Heart left ventricle (tissue), 16 donors: ENCODE measurements at regions not wholly inside any gene's neighbourhood (a gene's known extent, or its start where the extent isn't known, plus 50 kb on each side); places are given as distances from the start of the nearest gene placed in this dataset.

Experiments used
- ATAC-seq, 4 donors: fragments of 200-7000 bp; cut with Tn5 transposase; one replicate each; pipeline ENCODE4 v1.9.1; 2020 to 2022; ENCODE audit warnings: moderate library complexity in 4 of 4, mild to moderate bottlenecking in 3 of 4, moderate number of reproducible peaks in 1 of 4
- DNase-seq, 5 donors: peaks; one replicate each; pipeline ENCODE4 v3.0.0-alpha.2; 2020
- H3K27ac ChIP-seq, 12 donors: fragments of 200-600 bp; sonication (generic) in 4 of 12; one replicate each; pipeline versions ENCODE4 v1.5.0 to v1.8.0; 2016 to 2022; ENCODE audit warnings: mild to moderate bottlenecking in 2 of 12
- H3K27me3 ChIP-seq, 9 donors: fragments of 200-600 bp; sonication (generic) in 2 of 9; one replicate each; pipeline versions ENCODE4 v1.5.1 to v1.8.0; 2016 to 2022; ENCODE audit warnings: mild to moderate bottlenecking in 3 of 9
- H3K36me3 ChIP-seq, 9 donors: fragments of 200-600 bp; sonication (generic) in 2 of 9; one replicate each; pipeline versions ENCODE4 v1.5.0 to v1.8.0; 2018 to 2022; ENCODE audit warnings: mild to moderate bottlenecking in 2 of 9
- H3K4me1 ChIP-seq, 12 donors: fragments of 200-600 bp; sonication (generic) in 4 of 12; one replicate each; pipeline versions ENCODE4 v1.5.0 to v1.8.0; 2016 to 2022; ENCODE audit warnings: mild to moderate bottlenecking in 3 of 12
- H3K4me3 ChIP-seq, 12 donors: fragments of 200-600 bp; sonication (generic) in 4 of 12; one replicate each; pipeline versions ENCODE4 v1.5.0 to v1.8.0; 2017 to 2022; ENCODE audit warnings: mild to moderate bottlenecking in 9 of 12, moderate library complexity in 4 of 12
- H3K9me3 ChIP-seq, 12 donors: fragments of 200-600 bp; sonication (generic) in 4 of 12; one replicate each; pipeline versions ENCODE4 v1.5.0 to v1.8.0; 2016 to 2022; ENCODE audit warnings: mild to moderate bottlenecking in 1 of 12
- POLR2A ChIP-seq, 2 donors: fragments of 450-650 bp; IDR thresholded peaks; one replicate each; pipeline ENCODE4 v1.6.1; 2017; ENCODE audit warnings: antibody characterized with exemption in 2 of 2, mild to moderate bottlenecking in 2 of 2, moderate library complexity in 2 of 2
- WGBS, 4 donors: extraction: QIAGEN DNeasy Blood & Tissue Kit in 2 of 4; methylation state at CpG; one replicate each; pipeline versions ENCODE4 v1.1.5 to v1.1.7; 2013 to 2018; 5-methylcytosine and 5-hydroxymethylcytosine counted together
- intact Hi-C, 10 donors: fragments of 100-400 bp; cut with DNase I; formaldehyde crosslinking; loops; one replicate each; pipeline versions ENCODE4 v1.11.1 to v1.14.2; 2022
- TF ChIP-seq, protein P1 (sequence below), 12 donors: fragments of 200-600 bp; sonication (generic) in 4 of 12; IDR thresholded peaks; one replicate each; pipeline versions ENCODE4 v1.5.0 to v1.8.0; 2018 to 2022; ENCODE audit warnings: antibody characterized with exemption in 12 of 12, mild to moderate bottlenecking in 5 of 12
- donor health status: ischemic (EF 13 %, LVEDD 7.1; RV severe dilation, severe dysfunction).
- donor health status: healthy with polysubstance abuse.
- donor health status: DM: no; HTN: yes; CAD: no.
- donor health status: DM: no; HTN: no; CAD: no.
- donor health status: ischemic (EF 25% LVEDD 6.9; RV normal size, moderate dysfunction).
- donor health status: ischemic (EF 25% LVEDD 5.7; RV mildly dilated, moderate dysfunction).
- donor health status: healthy.
- donor health status: DM: yes; HTN: yes; CAD: no.
- donor health status: ischemic (EF 35%, LVEDD 5.7; RV mildly dilated, moderate dysfunction).
- donor health status: nonischemic (EF 11% LVEDD 7.7; RV severe dilation, severe dysfunction).
- donor health status: DM: yes; HTN: yes; CAD: no.
- donor health status: PGD.
- donor health status: ischemic (EF 29% LVEDD 5.4; RV normal size, mild dysfunction).
- donor health status: nonischemic (EF 23%, LVEDD 6.1; RV moderate dilation, normal function).

GRCh38 chrY:7729318-7730011 lies 817.9 kb upstream of the AMELY start:
- no peak for TF ChIP-seq POLR2A (IDR thresholded peaks at IDR 0.05)
- TF ChIP-seq, protein P1, sequence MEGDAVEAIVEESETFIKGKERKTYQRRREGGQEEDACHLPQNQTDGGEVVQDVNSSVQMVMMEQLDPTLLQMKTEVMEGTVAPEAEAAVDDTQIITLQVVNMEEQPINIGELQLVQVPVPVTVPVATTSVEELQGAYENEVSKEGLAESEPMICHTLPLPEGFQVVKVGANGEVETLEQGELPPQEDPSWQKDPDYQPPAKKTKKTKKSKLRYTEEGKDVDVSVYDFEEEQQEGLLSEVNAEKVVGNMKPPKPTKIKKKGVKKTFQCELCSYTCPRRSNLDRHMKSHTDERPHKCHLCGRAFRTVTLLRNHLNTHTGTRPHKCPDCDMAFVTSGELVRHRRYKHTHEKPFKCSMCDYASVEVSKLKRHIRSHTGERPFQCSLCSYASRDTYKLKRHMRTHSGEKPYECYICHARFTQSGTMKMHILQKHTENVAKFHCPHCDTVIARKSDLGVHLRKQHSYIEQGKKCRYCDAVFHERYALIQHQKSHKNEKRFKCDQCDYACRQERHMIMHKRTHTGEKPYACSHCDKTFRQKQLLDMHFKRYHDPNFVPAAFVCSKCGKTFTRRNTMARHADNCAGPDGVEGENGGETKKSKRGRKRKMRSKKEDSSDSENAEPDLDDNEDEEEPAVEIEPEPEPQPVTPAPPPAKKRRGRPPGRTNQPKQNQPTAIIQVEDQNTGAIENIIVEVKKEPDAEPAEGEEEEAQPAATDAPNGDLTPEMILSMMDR (IDR thresholded peaks at IDR 0.05) = no peak
- no peaks in the 10 kb centered on the region for H3K36me3 ChIP-seq
- no peak overlapping the region for H3K4me3 ChIP-seq
- H3K27me3 ChIP-seq = no peaks in the 10 kb centered on the region
- H3K9me3 ChIP-seq = no peaks in the 10 kb centered on the region
- ATAC-seq (no peak), DNase-seq (no peak)
- H3K4me1 ChIP-seq = peaks cover 0 to 5% (median 0%) of the 10 kb centered on the region in 12 donors
- intact Hi-C loops = no loop called here
- H3K27ac ChIP-seq = no peak overlapping the region
- 59 to 70% methylated on average over 8 of the region's 8 CpGs; no CpG with 5 or more reads in 2 of the 4 donors for WGBS, 4 donors

DNA sequence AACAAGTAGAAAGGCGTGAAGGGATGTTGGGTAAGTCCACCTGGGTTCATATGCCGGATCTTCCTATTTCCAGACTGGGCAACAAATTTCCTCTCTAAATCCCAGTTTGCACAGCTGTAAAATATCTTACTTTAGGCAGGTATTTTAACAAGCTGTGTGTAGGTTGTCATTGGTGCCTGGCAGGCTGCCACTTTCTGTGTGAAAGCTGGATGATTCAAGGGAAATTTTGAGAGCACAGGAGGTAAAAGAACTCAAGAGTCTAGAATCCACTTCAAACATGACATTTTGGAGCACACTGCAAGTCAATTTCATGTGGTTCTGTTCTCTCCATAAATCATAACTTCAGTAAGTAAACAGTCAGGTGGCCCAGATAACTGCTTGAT lies 817.4 kb upstream of the AMELY start:
- Histone ChIP-seq H3K9me3 (no peaks in the 10 kb centered on the region), H3K4me1 (peaks cover 0 to 5% (median 0%) of the 10 kb centered on the region in 12 donors), H3K4me3 (no peak overlapping the region), H3K27me3 (no peaks in the 10 kb centered on the region), H3K36me3 (no peaks in the 10 kb centered on the region), H3K27ac (no peak overlapping the region)
- intact Hi-C loops = no loop called here
- DNase-seq (no peak), ATAC-seq (no peak)
- WGBS, 4 donors = 74 to 75% methylated on average over 2 of the region's 2 CpGs; no CpG with 5 or more reads in 2 of the 4 donors
- no peak for TF ChIP-seq POLR2A (IDR thresholded peaks at IDR 0.05)
- TF ChIP-seq, protein P1 (IDR thresholded peaks at IDR 0.05) = no peak

GRCh38 chrY:7725791-7726460 lies 814.4 kb upstream of the AMELY start:
- WGBS, 4 donors = 75 to 78% methylated on average over 4 of the region's 4 CpGs; no CpG with 5 or more reads in 2 of the 4 donors
- no peak overlapping the region for H3K27ac ChIP-seq
- no peaks in the 10 kb centered on the region for H3K9me3 ChIP-seq
- no peaks in the 10 kb centered on the region for H3K27me3 ChIP-seq
- H3K4me1 ChIP-seq = peaks cover 0 to 5% (median 0%) of the 10 kb centered on the region in 12 donors
- no peak for TF ChIP-seq POLR2A (IDR thresholded peaks at IDR 0.05)
- TF ChIP-seq, protein P1 (IDR thresholded peaks at IDR 0.05) = no peak
- H3K36me3 ChIP-seq = no peaks in the 10 kb centered on the region
- DNase-seq = no peak
- intact Hi-C loops = no loop called here
- ATAC-seq = no peak
- H3K4me3 ChIP-seq = no peak overlapping the region

DNA sequence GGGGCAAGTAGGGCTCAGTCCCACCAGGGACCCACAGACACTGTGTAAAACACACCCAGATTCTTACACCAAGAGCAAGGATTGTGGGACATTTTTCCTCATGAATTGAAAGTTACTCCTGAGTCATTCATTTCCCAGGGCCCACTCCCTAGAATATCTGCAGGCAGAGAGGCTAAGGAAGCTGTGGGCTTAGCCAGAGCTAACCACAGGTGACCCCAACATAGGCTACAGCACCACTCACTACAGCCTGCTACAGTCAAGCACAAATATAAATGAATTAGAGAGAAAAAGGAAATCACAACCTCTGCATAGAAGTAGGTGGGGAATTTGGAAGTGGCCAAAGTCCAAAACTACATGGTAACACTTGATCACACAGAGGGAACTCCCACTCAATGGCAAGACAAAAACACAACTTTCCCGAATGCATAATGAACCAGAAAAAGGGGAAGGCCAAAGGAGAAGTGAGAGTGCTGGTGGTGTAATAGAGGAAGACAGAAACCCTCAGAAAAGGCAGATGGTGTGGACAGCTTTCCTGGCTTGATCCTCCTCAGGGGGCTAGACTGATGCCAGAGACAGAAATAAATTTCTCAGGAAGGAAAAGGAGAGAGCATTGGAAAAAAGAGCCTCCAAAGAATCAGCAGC lies 812.6 kb upstream of the AMELY start:
- no peak for TF ChIP-seq POLR2A (IDR thresholded peaks at IDR 0.05)
- TF ChIP-seq, protein P1 (IDR thresholded peaks at IDR 0.05) = no peak
- H3K27ac ChIP-seq = no peak overlapping the region
- H3K9me3 ChIP-seq = no peaks in the 10 kb centered on the region
- no peaks in the 10 kb centered on the region for H3K36me3 ChIP-seq
- peak in 1 of 4 donors; percentile 50 for ATAC-seq
- 28 to 43% methylated on average over 1 of the region's 1 CpG; no CpG with 5 or more reads in 2 of the 4 donors for WGBS, 4 donors
- no peak overlapping the region for H3K4me3 ChIP-seq
- no peaks in the 10 kb centered on the region for H3K4me1 ChIP-seq
- H3K27me3 ChIP-seq = no peaks in the 10 kb centered on the region
- no peak for DNase-seq
- intact Hi-C loops = no loop called here
